SK-N-MC (cell line): ENCODE measurements at regions not wholly inside any gene's neighbourhood (a gene's known extent, or its start where the extent isn't known, plus 50 kb on each side); places are given as distances from the start of the nearest gene placed in this dataset.

ENCODE experiments used
- DNase-seq: peaks from one replicate; pipeline ENCODE4 v3.0.0-alpha.2; 2011; ENCODE audit warnings: low read depth, low spot score
- H3K27ac ChIP-seq: fragments of 200-600 bp; sonication (generic); 2 replicates; pipeline ENCODE4 v1.5.1; 2016; ENCODE audit warnings: mixed run types
- H3K36me3 ChIP-seq: fragments of 200-600 bp; sonication (generic); 2 replicates; pipeline ENCODE4 v1.6.1; 2017; ENCODE audit warnings: antibody characterized with exemption, low read length, mixed read lengths; ENCODE audit not compliant: insufficient read depth
- H3K4me3 ChIP-seq: fragments of 200-600 bp; sonication (generic); 2 replicates; pipeline ENCODE4 v1.5.1; 2016
- H3K9ac ChIP-seq: fragments of 200-600 bp; sonication (generic); 2 replicates; pipeline ENCODE4 v1.8.0; 2017; ENCODE audit warnings: mixed run types, mixed read lengths; ENCODE audit not compliant: insufficient read length
- H3K9me3 ChIP-seq: fragments of 200-600 bp; sonication (generic); 2 replicates; pipeline ENCODE4 v1.6.1; 2017; ENCODE audit warnings: low read depth, mild to moderate bottlenecking, antibody characterized with exemption, low read length, moderate library complexity, mixed read lengths
- EZH2 ChIP-seq: fragments of 200-600 bp; sonication (generic); IDR thresholded peaks from one replicate; pipeline ENCODE4 v1.6.1; 2017; ENCODE audit warnings: antibody characterized with exemption
- FOXP2 ChIP-seq: optimal IDR thresholded peaks from 2 replicates; pipeline ENCODE3; 2011; ENCODE audit warnings: mild to moderate bottlenecking, moderate library complexity; ENCODE audit not compliant: insufficient read depth; ENCODE audit errors: extremely low read length, control extremely low read depth
- POLR2AphosphoS5 ChIP-seq: IDR thresholded peaks from 2 replicates; pipeline ENCODE4 v1.6.1; 2012; ENCODE audit warnings: mild to moderate bottlenecking, low read depth, low read length, borderline replicate concordance

- TF ChIP-seq POLR2AphosphoS5 = no peak
- no peak for DNase-seq
Observed at GRCh38 chr4:1489639-1489995, 83.4 kb upstream of the NKX1-1 start.

GRCh38 chr4:1488831-1489638 is 82.8 kb upstream of the NKX1-1 start:
- H3K9ac ChIP-seq = no peak overlapping the region
- DNase-seq = no peak
- TF ChIP-seq POLR2AphosphoS5 (no peak), EZH2 (no peak), FOXP2 (no peak)

More at GRCh38 chr4:1489639-1489995, 83.4 kb upstream of the NKX1-1 start:
- H3K9ac ChIP-seq = no peak overlapping the region
- H3K9me3 ChIP-seq = 0 out of 2 replicates have a peak, but pooled peaks cover 3% of the 10 kb centered on the region
- H3K4me3 ChIP-seq = no peak overlapping the region
- H3K27ac ChIP-seq = no peak overlapping the region
- no peaks in the 10 kb centered on the region for H3K36me3 ChIP-seq

GRCh38 chr4:1488357-1488756 is 82.1 kb upstream of the NKX1-1 start:
- no peak overlapping the region for H3K27ac ChIP-seq
- H3K9ac ChIP-seq = no peak overlapping the region
- 0 out of 2 replicates have a peak, but pooled peaks cover 3% of the 10 kb centered on the region for H3K9me3 ChIP-seq
- H3K36me3 ChIP-seq = no peaks in the 10 kb centered on the region
- H3K4me3 ChIP-seq = no peak overlapping the region
- DNase-seq = no peak
- TF ChIP-seq FOXP2 (no peak), EZH2 (no peak)

More at GRCh38 chr4:1488831-1489638, 82.8 kb upstream of the NKX1-1 start:
- Histone ChIP-seq H3K36me3 (no peaks in the 10 kb centered on the region), H3K9me3 (0 out of 2 replicates have a peak, but pooled peaks cover 3% of the 10 kb centered on the region), H3K27ac (no peak overlapping the region), H3K4me3 (no peak overlapping the region)

- Histone ChIP-seq H3K27ac (no peak overlapping the region), H3K36me3 (no peaks in the 10 kb centered on the region), H3K4me3 (no peak overlapping the region), H3K9me3 (0 out of 2 replicates have a peak, but pooled peaks cover 3% of the 10 kb centered on the region), H3K9ac (no peak overlapping the region)
- TF ChIP-seq FOXP2 (no peak), POLR2AphosphoS5 (no peak), EZH2 (no peak)
- no peak for DNase-seq
Observed at GRCh38 chr4:1487761-1488160, 81.5 kb upstream of the NKX1-1 start.

GRCh38 chr4:1487106-1487505 is 80.9 kb upstream of the NKX1-1 start:
- no peak for TF ChIP-seq FOXP2
- TF ChIP-seq EZH2 = no peak
- TF ChIP-seq POLR2AphosphoS5 = no peak
- H3K9me3 ChIP-seq = 0 out of 2 replicates have a peak, but pooled peaks cover 3% of the 10 kb centered on the region

GRCh38 chr4:1485280-1485679 is 79.0 kb upstream of the NKX1-1 start:
- Histone ChIP-seq H3K27ac (no peak overlapping the region), H3K36me3 (no peaks in the 10 kb centered on the region), H3K9me3 (0 out of 2 replicates have a peak, but pooled peaks cover 3% of the 10 kb centered on the region), H3K4me3 (no peak overlapping the region), H3K9ac (no peak overlapping the region)
- no peak for DNase-seq
- no peak for TF ChIP-seq FOXP2
- TF ChIP-seq EZH2 = no peak
- TF ChIP-seq POLR2AphosphoS5 = no peak

More at GRCh38 chr4:1487106-1487505, 80.9 kb upstream of the NKX1-1 start:
- no peak overlapping the region for H3K9ac ChIP-seq
- no peak overlapping the region for H3K4me3 ChIP-seq
- no peak for DNase-seq
- H3K36me3 ChIP-seq = no peaks in the 10 kb centered on the region
- H3K27ac ChIP-seq = no peak overlapping the region

- Histone ChIP-seq H3K4me3 (no peak overlapping the region), H3K27ac (no peak overlapping the region), H3K9ac (no peak overlapping the region), H3K36me3 (no peaks in the 10 kb centered on the region), H3K9me3 (0 out of 2 replicates have a peak, but pooled peaks cover 1% of the 10 kb centered on the region)
- TF ChIP-seq EZH2 (no peak), POLR2AphosphoS5 (no peak), FOXP2 (no peak)
- DNase-seq = no peak
Observed at GRCh38 chr4:1480720-1481119, 74.5 kb upstream of the NKX1-1 start.

- DNase-seq = no peak
- H3K4me3 ChIP-seq = no peak overlapping the region
- TF ChIP-seq EZH2 (no peak), POLR2AphosphoS5 (no peak), FOXP2 (no peak)
Observed at GRCh38 chr4:1479454-1479853, 73.2 kb upstream of the NKX1-1 start.

More at GRCh38 chr4:1479454-1479853, 73.2 kb upstream of the NKX1-1 start:
- Histone ChIP-seq H3K36me3 (no peaks in the 10 kb centered on the region), H3K9ac (no peak overlapping the region), H3K27ac (no peak overlapping the region), H3K9me3 (no peaks in the 10 kb centered on the region)
